Stimulated activated effector memory CD8-positive, alpha-beta T cell treated with anti-CD3 and anti-CD28 coated beads, Interleukin-12 subunit alpha, Interleukin-12 subunit beta, amount 100 ng/mL, for 72 hours (primary cell): ENCODE measurements at regions not wholly inside any gene's neighbourhood (a gene's known extent, or its start where the extent isn't known, plus 50 kb on each side); places are given as distances from the start of the nearest gene placed in this dataset.

Experiments
- ATAC-seq: fragments of 150-1000 bp; cut with Tn5 transposase; 2 replicates; pipeline ENCODE4 v1.10.0; 2021
- DNase-seq, 2 donors: peaks; one replicate each; pipeline ENCODE4 v3.0.0; 2021 to 2022; ENCODE audit warnings: low spot score in 2 of 2
- H3K27ac Mint-ChIP-seq: one replicate; pipeline ENCODE4 v1.8.0; 2022; ENCODE audit warnings: mild to moderate bottlenecking, mixed read lengths
- H3K36me3 Mint-ChIP-seq: one replicate; pipeline ENCODE4 v1.8.0; 2022; ENCODE audit warnings: mild to moderate bottlenecking, mixed read lengths
- H3K4me1 Mint-ChIP-seq: one replicate; pipeline ENCODE4 v1.8.0; 2022; ENCODE audit warnings: mixed read lengths
- H3K4me3 Mint-ChIP-seq: one replicate; pipeline ENCODE4 v1.8.0; 2022; ENCODE audit warnings: mild to moderate bottlenecking, mixed read lengths
- H3K9me3 Mint-ChIP-seq: one replicate; pipeline ENCODE4 v1.8.0; 2022; ENCODE audit warnings: mixed read lengths

GRCh38 chr15:46126581-46126980, 491.8 kb downstream of the SQOR start:
- ATAC-seq (no peak), DNase-seq (no peak)
- H3K36me3 Mint-ChIP-seq, result no peaks in the 10 kb centered on the region
- no peak overlapping the region for H3K4me3 Mint-ChIP-seq
- peaks cover 10% of the 10 kb centered on the region for H3K9me3 Mint-ChIP-seq
- no peak overlapping the region for H3K27ac Mint-ChIP-seq
- no peaks in the 10 kb centered on the region for H3K4me1 Mint-ChIP-seq

- ATAC-seq (no peak), DNase-seq (no peak)
Measured at GRCh38 chr15:46127361-46127874, 492.6 kb downstream of the SQOR start.

GRCh38 chr15:46129145-46129544, 494.3 kb downstream of the SQOR start:
- Mint-ChIP-seq H3K4me3 (no peak overlapping the region), H3K9me3 (peaks cover 6% of the 10 kb centered on the region), H3K36me3 (no peaks in the 10 kb centered on the region), H3K4me1 (no peaks in the 10 kb centered on the region), H3K27ac (no peak overlapping the region)
- ATAC-seq (no peak), DNase-seq (no peak)

More at GRCh38 chr15:46127361-46127874, 492.6 kb downstream of the SQOR start:
- no peaks in the 10 kb centered on the region for H3K36me3 Mint-ChIP-seq
- H3K4me3 Mint-ChIP-seq, result no peak overlapping the region
- H3K4me1 Mint-ChIP-seq, result no peaks in the 10 kb centered on the region
- peaks cover 13% of the 10 kb centered on the region for H3K9me3 Mint-ChIP-seq
- no peak overlapping the region for H3K27ac Mint-ChIP-seq

GRCh38 chr15:46131876-46132275, 497.0 kb downstream of the SQOR start:
- DNase-seq (no peak), ATAC-seq (no peak)
- H3K27ac Mint-ChIP-seq, result no peak overlapping the region
- H3K4me3 Mint-ChIP-seq, result no peak overlapping the region
- no peaks in the 10 kb centered on the region for H3K4me1 Mint-ChIP-seq
- no peaks in the 10 kb centered on the region for H3K36me3 Mint-ChIP-seq
- H3K9me3 Mint-ChIP-seq, result peaks cover 9% of the 10 kb centered on the region

DNA sequence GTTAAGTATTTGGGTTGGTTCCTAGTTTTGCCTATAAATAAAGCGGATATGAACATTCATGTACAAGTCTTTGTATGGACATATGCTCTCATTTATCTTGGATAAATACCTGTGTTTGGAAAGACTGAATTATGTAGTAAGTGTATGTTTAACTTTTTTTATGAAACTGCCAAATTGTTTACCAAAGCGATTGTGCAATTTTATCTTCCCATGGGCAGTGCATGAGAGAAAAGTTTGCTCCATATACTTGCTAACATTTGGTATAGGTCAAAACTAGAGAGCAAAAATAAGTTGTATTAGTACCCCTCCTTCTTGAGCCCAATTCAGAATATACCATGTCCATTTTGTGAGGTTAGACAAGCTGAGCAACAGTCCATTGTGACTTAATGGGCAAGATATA, 502.6 kb downstream of the SQOR start:
- Mint-ChIP-seq H3K4me1 (no peaks in the 10 kb centered on the region), H3K4me3 (no peak overlapping the region), H3K27ac (no peak overlapping the region), H3K9me3 (peaks cover 9% of the 10 kb centered on the region), H3K36me3 (no peaks in the 10 kb centered on the region)
- DNase-seq (no peak), ATAC-seq (no peak)

- no peaks in the 10 kb centered on the region for H3K36me3 Mint-ChIP-seq
- no peak overlapping the region for H3K4me3 Mint-ChIP-seq
- DNase-seq (no peak), ATAC-seq (peak; percentile 28)
- H3K9me3 Mint-ChIP-seq, result peaks cover 8% of the 10 kb centered on the region
- H3K4me1 Mint-ChIP-seq, result no peaks in the 10 kb centered on the region
- no peak overlapping the region for H3K27ac Mint-ChIP-seq
Measured at GRCh38 chr15:46146002-46146401, 511.2 kb downstream of the SQOR start.

- no peaks in the 10 kb centered on the region for H3K36me3 Mint-ChIP-seq
- no peaks in the 10 kb centered on the region for H3K4me1 Mint-ChIP-seq
- no peak overlapping the region for H3K27ac Mint-ChIP-seq
- H3K4me3 Mint-ChIP-seq, result no peak overlapping the region
- peaks cover 8% of the 10 kb centered on the region for H3K9me3 Mint-ChIP-seq
- ATAC-seq (no peak), DNase-seq (no peak)
Measured at GRCh38 chr15:46146915-46147314, 512.1 kb downstream of the SQOR start.

GRCh38 chr15:46151786-46152185, 517.0 kb downstream of the SQOR start:
- Mint-ChIP-seq H3K27ac (no peak overlapping the region), H3K4me1 (no peaks in the 10 kb centered on the region), H3K9me3 (peaks cover 8% of the 10 kb centered on the region), H3K36me3 (no peaks in the 10 kb centered on the region), H3K4me3 (no peak overlapping the region)
- DNase-seq (no peak), ATAC-seq (no peak)

GRCh38 chr15:46166750-46167149, 531.9 kb downstream of the SQOR start:
- Mint-ChIP-seq H3K4me1 (no peaks in the 10 kb centered on the region), H3K27ac (no peak overlapping the region), H3K9me3 (peaks cover 18% of the 10 kb centered on the region), H3K36me3 (no peaks in the 10 kb centered on the region), H3K4me3 (no peak overlapping the region)
- ATAC-seq, result no peak
- no peak for DNase-seq

- H3K4me1 Mint-ChIP-seq, result no peaks in the 10 kb centered on the region
- ATAC-seq (no peak), DNase-seq (no peak)
- H3K4me3 Mint-ChIP-seq, result no peak overlapping the region
- H3K27ac Mint-ChIP-seq, result no peak overlapping the region
- peaks cover 19% of the 10 kb centered on the region for H3K9me3 Mint-ChIP-seq
- no peaks in the 10 kb centered on the region for H3K36me3 Mint-ChIP-seq
Measured at GRCh38 chr15:46170326-46170725, 535.5 kb downstream of the SQOR start.

DNA sequence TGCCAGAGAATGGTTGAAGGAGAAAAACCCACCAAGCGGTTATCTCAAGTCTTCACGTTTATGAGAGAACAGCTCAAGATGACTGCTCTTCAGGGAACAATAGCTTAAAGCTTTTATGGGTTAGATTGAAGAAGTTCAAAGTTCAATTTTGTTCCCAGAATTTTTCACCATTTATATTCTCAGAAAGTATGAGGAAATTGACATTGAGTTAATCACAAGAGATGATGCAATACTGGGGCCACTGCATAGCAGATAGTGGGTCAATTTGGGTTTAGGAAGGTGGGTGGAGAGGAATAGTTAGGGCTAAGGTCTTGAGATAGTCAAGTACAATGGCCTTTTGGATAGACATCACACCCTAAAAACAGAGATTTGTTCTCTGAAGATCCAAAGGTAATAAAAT, 539.3 kb downstream of the SQOR start:
- no peak for DNase-seq
- no peak for ATAC-seq
- Mint-ChIP-seq H3K36me3 (no peaks in the 10 kb centered on the region), H3K4me3 (no peak overlapping the region), H3K9me3 (peaks cover 19% of the 10 kb centered on the region), H3K4me1 (no peaks in the 10 kb centered on the region), H3K27ac (no peak overlapping the region)

DNA sequence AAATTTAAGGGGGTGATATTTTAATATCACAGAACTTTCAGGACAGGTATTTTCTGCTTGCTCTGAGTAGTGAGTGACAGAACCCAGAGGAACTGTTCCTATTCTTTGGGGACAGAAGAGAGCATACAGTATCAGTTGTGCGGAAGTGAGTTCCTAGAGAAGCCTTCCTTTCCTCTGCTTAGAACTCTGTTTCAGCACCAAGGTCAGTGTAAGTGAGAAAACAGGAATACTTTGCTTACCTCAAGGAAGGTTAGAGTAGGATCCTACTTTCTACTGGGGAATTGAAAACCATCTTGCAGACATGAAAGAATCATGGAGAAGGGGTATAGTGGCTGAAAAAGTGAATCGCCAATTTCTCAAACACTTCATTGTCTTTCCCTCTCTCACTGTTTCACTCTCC, 542.4 kb downstream of the SQOR start:
- H3K9me3 Mint-ChIP-seq, result peaks cover 21% of the 10 kb centered on the region
- H3K4me3 Mint-ChIP-seq, result no peak overlapping the region
- ATAC-seq, result no peak
- H3K27ac Mint-ChIP-seq, result no peak overlapping the region
- no peak for DNase-seq
- H3K4me1 Mint-ChIP-seq, result no peaks in the 10 kb centered on the region
- no peaks in the 10 kb centered on the region for H3K36me3 Mint-ChIP-seq

DNA sequence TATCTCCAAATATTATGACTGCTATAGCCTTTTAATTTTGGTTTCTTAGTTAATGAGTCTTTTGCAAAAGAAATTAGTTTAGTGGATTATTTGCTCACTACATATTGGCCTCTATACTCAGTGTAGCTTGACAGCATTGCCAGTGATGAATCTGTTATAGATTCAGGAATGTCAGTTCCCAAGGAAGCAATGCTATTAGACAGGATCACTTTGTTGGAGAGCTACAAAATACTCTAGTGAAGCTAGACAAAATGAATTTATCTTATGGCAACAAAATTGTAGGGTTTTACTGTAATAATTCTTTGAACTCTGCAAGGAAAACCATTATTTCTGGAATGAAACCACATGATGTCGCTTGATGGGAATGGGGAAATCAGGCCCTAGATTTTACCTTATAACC, 543.3 kb downstream of the SQOR start:
- Mint-ChIP-seq H3K9me3 (peaks cover 24% of the 10 kb centered on the region), H3K27ac (no peak overlapping the region), H3K4me1 (no peaks in the 10 kb centered on the region), H3K4me3 (no peak overlapping the region), H3K36me3 (no peaks in the 10 kb centered on the region)
- ATAC-seq (no peak), DNase-seq (no peak)

DNA sequence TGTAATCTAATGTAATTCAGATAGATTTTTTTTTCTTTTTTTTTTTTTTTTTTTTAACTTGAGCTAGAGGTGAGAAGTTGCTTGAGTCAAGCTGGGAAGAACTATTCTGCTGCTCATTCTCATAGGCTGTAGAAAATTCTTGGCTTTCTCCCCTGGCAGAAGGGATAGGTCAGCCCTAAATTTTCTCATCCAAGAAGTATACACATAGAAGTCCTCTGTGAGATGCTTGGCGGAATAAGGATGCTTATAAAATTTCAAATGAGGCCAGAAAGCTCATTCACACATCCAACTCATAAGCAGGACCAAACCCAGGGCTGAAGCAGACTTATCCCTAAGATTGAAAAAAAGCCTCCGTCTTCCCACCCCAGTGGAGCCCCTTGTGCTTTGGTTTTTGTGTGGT, 572.5 kb downstream of the SQOR start:
- H3K36me3 Mint-ChIP-seq, result no peaks in the 10 kb centered on the region
- ATAC-seq, result no peak
- no peak overlapping the region for H3K4me3 Mint-ChIP-seq
- no peak overlapping the region for H3K27ac Mint-ChIP-seq
- DNase-seq, result no peak
- H3K4me1 Mint-ChIP-seq, result no peaks in the 10 kb centered on the region
- peaks cover 12% of the 10 kb centered on the region for H3K9me3 Mint-ChIP-seq

DNA sequence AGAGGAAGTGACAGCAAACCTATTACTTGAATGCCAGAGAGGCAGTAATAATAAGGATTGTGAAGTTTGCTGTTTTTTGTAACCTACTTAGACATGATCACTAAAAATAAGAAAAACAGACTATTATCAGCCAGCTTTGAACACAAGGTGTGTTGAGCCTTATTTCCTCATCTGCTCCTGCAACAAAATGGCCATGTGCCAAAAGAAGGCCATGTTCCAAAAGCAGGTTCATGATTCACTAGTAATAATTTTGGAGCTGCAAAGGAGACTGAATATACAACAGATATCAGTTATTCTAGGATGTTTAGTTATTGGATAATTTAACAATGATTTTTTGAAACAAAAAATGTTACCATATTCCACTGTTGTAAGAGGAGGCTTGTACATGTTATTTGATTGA, 578.7 kb downstream of the SQOR start:
- Mint-ChIP-seq H3K27ac (no peak overlapping the region), H3K4me3 (no peak overlapping the region), H3K4me1 (no peaks in the 10 kb centered on the region), H3K36me3 (no peaks in the 10 kb centered on the region), H3K9me3 (peaks cover 5% of the 10 kb centered on the region)
- ATAC-seq (no peak), DNase-seq (no peak)

- DNase-seq, result no peak
- Mint-ChIP-seq H3K4me3 (no peak overlapping the region), H3K4me1 (no peaks in the 10 kb centered on the region), H3K9me3 (peaks cover 16% of the 10 kb centered on the region), H3K36me3 (no peaks in the 10 kb centered on the region), H3K27ac (no peak overlapping the region)
- ATAC-seq, result no peak
Measured at GRCh38 chr15:46222826-46223225, 588.0 kb downstream of the SQOR start.

DNA sequence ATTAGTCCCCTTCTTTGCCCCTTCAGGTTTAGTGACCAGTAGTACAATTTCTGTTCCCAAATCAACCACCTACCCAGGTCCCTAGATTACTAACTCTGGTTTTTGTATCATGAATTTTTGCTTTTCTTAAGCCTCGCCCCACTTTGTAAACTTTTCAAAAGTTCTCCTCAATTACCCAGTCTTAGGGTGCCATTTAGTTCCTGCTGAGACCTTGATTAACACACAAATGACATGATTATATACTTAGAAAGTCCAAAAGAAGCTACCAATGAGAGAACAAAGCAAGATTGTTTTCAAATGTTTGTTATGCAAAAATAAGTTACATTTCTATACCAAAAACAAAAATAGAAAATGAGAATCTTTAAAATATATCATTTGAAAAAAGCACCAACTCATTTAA, 594.4 kb downstream of the SQOR start:
- no peaks in the 10 kb centered on the region for H3K4me1 Mint-ChIP-seq
- ATAC-seq (no peak), DNase-seq (no peak)
- H3K27ac Mint-ChIP-seq, result no peak overlapping the region
- no peaks in the 10 kb centered on the region for H3K36me3 Mint-ChIP-seq
- H3K9me3 Mint-ChIP-seq, result peaks cover 8% of the 10 kb centered on the region
- H3K4me3 Mint-ChIP-seq, result no peak overlapping the region
